ENCODE measurements at regions not wholly inside any gene's neighbourhood (a gene's known extent, or its start where the extent isn't known, plus 50 kb on each side); places are given as distances from the start of the nearest gene placed in this dataset.

GRCh38 chr13:89816404-89816803 is 1531.1 kb upstream of the MIR17HG start (continued):
- TF ChIP-seq ARID4B (CRISPR knock-in tag; IDR thresholded peaks at IDR 0.05; ENCODE audit: borderline replicate concordance) (no peak), SOX15 (CRISPR knock-in tag; IDR thresholded peaks at IDR 0.05) (no peak), ZSCAN18 (CRISPR knock-in tag; IDR thresholded peaks at IDR 0.05) (no peak), NR3C1 (CRISPR knock-in tag; conservative IDR thresholded peaks at IDR 0.05; ENCODE audit: low read depth) (no peak), SP1 (CRISPR knock-in tag; conservative IDR thresholded peaks at IDR 0.05) (no peak), TEAD1 (CRISPR knock-in tag; IDR thresholded peaks at IDR 0.05) (no peak), OVOL2 (CRISPR knock-in tag; IDR thresholded peaks at IDR 0.05; ENCODE audit: borderline replicate concordance) (no peak), USF1 (CRISPR knock-in tag; IDR thresholded peaks at IDR 0.05) (no peak), TEAD4 (CRISPR knock-in tag; IDR thresholded peaks at IDR 0.05) (no peak), NR1H2 (CRISPR knock-in tag; IDR thresholded peaks at IDR 0.05) (no peak)

- Mint-ChIP-seq H3K27me3 (ENCODE audit: low read depth) (no peaks in the 10 kb centered on the region), H3K4me3 (no peak overlapping the region), H3K4me1 (no peaks in the 10 kb centered on the region), H3K9me3 (peaks cover 16% of the 10 kb centered on the region), H3K27ac (no peak overlapping the region), H3K36me3 (peaks cover 3% of the 10 kb centered on the region)
- DNase-seq (ENCODE audit: low spot score) (no peak), ATAC-seq (no peak)
- ChIA-PET POLR2A (no interaction called here), CTCF (no interaction called here)
- TF ChIP-seq NR1H2 (CRISPR knock-in tag; IDR thresholded peaks at IDR 0.05) (no peak), ESRRA (CRISPR knock-in tag; IDR thresholded peaks at IDR 0.05; ENCODE audit: borderline replicate concordance) (no peak), ZNF281 (CRISPR knock-in tag; IDR thresholded peaks at IDR 0.05) (no peak), TP53 (CRISPR knock-in tag; IDR thresholded peaks at IDR 0.05) (no peak), ATF6 (CRISPR knock-in tag; IDR thresholded peaks at IDR 0.05) (no peak), HMGXB4 (CRISPR knock-in tag; IDR thresholded peaks at IDR 0.05) (no peak), ETV6 (CRISPR knock-in tag; IDR thresholded peaks at IDR 0.05) (no peak), ERG (CRISPR knock-in tag; IDR thresholded peaks at IDR 0.05) (no peak), ZNF671 (CRISPR knock-in tag; IDR thresholded peaks at IDR 0.05) (no peak), CREB1 (CRISPR knock-in tag; IDR thresholded peaks at IDR 0.05) (no peak), ATF1 (CRISPR knock-in tag; IDR thresholded peaks at IDR 0.05) (no peak), FOXP4 (CRISPR knock-in tag; IDR thresholded peaks at IDR 0.05) (no peak), OVOL2 (CRISPR knock-in tag; IDR thresholded peaks at IDR 0.05; ENCODE audit: borderline replicate concordance) (no peak)
Measured at GRCh38 chr13:89822467-89822866, 1525.0 kb upstream of the MIR17HG start.
